Ureter (tissue), 1 donor: ENCODE measurements at regions not wholly inside any gene's neighbourhood (a gene's known extent, or its start where the extent isn't known, plus 50 kb on each side); places are given as distances from the start of the nearest gene placed in this dataset.
"Not testable (repeated sequence)": the region's sequence is repeated elsewhere in the genome, so short reads cannot be mapped to it uniquely, and the experiment has no call there.

Experiments used
- DNase-seq: peaks from one replicate; pipeline ENCODE4 v3.0.0-alpha.2; 2020; ENCODE audit warnings: low spot score
- donor health status: DM: yes; HTN: yes; CAD: no.

DNA sequence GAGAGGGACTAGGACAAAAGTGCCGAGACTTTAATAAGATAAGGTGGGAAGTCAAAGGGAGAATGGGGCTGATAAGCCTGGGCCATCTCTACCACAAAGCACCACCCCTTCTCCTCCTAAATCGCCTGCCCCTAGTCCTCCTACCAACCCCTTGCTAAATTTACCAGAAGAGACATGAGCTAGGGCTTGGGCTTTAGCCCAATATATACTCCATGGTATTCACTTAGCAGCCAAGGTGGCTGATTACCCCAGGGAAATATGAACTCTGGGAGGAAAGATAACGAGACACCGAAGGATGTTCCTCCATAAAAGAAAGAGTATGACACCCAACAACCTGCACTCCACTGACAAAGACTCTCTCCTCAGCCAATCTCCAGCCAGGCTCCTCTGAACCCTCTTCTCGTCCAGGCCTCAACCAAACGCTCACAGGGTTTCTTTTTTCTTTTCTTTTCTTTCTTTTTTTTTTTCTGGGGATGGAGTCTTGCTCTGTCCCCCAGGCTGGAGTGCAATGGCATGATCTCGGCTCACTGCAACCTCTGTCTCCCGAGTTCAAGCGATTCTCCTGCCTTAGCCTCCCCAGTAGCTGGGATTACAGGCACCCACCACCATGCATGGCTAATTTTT is 610.2 kb downstream of the UQCRFS1 start:
- DNase-seq = no peak

DNA sequence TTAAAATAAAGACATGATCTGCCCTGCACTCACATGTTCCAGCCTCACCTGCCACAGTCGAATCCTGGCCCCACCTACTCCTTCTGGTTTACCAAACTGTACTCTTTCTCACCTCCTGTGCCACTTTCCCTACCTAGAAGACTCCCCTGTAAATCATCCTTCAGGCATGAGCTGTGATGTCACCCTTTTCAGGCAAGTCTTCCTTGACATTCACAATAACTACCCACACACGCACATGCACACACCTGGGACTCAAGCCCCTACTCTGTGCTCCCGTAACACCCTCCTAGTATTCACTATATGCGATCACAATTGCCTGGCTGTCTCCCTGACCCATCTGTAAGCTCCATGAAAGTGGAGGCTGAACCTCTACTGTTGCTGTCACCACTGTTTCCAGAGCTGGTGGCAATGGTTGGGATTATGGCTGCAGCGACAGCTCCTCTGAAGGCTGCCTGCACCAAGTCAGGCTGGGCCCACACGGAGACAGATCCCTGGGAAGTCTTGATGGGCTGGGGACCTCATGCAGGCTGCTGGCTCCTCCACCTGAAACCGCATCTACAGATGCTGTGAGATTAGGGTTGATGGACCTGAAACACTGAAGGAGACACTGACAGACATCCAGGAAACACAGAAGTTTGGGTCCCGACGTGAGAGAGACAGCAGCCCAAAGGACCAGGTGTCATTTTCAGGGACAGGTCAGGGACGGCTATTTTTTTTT is 611.1 kb downstream of the UQCRFS1 start:
- no peak for DNase-seq

DNA sequence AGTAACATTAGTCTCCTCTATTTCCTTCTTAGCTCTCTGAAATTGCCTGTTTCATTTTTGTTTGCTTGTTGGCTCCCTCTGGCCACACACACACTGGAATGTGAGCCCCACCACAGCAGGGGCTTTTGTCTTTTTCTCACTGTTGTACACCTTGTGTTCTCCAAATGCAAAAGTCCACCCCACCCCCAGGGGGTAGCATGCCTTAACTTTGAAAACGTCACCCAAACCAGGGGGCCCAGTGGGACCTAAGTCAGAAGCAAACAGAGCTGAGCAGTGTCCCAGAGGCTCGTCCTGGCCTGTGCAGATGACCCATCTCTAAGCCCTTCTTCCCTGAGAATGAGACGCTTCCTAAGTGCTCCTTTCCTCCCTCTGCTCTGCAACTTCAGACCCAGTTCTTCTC is 614.1 kb downstream of the UQCRFS1 start:
- DNase-seq = no peak

DNA sequence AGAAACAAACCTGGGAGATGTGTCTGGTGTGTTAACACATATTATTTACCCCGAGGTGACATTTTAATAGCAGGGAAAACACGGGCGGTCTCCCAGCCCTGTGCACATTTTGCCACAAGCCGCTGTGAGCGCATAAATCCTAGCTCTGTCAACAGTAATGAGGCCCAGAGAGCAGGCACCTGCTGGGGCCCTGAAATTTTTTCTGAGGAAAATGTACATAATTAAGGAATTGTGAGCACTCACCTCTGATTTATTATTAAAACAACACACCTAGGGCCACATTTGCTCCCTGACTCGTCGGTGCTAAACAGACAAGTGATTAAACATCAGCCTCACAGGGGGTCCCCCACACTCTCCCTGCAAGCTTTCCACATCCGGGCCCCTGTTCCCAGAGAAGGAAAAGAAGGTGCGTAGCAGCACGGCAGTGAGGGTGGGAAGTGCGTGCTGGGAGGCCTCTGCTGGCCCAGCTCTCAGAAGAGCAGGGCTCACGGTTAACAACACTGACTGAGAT is 616.3 kb downstream of the UQCRFS1 start:
- DNase-seq = no peak

DNA sequence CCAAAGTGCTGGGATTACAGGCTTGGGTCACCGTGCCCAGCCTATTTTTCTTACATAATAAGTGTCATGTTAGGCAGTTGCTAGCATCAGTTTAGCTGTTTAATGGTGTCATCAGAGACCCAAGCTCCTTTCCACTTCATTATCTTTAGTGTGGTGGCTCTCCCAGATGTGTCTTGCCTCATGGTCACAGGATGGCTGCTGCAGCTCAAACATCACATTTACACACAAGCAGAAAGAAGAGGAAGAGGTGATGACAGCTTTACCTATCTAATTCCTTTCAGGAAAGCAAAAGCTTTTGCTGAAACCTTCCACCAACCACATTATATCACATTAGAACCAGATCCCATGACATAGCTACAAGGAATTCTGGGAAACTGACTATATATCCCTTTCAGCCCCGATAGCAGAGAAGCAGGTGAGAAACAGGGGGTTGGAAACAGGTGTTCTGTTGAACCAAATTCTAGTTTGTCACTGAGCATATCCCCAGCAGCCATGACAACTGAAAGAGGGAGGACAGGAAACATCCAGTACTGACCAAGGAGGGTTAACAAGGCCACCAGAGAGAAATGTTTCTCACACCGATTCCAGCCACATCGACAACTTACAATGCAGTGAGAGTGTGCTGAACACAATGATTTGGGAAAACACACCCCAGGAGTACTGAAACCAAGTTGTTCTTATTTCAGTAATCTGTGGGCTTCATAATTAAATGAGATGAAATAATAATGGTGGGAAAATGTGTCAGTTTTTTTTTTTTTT is 617.0 kb downstream of the UQCRFS1 start:
- DNase-seq = no peak

DNA sequence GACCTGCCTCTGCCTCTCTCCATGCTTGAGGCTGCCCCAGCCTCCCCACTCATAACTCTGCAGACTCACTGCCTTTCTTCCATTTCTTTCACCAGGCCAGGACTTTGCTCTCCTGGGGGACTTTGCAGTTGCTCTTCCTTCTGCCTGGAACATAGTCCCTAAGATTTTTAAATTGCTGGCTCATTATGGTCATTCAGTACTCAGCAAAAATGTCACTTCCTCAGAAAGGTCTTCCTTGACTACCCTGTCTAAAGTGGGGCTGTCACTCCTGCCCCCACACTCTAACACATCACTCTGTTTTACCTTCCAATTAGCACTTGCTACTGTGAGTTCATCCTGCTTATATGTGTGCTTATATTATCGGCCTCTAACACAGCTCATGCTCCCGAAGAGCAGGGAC is 618.2 kb downstream of the UQCRFS1 start:
- DNase-seq = no peak

DNA sequence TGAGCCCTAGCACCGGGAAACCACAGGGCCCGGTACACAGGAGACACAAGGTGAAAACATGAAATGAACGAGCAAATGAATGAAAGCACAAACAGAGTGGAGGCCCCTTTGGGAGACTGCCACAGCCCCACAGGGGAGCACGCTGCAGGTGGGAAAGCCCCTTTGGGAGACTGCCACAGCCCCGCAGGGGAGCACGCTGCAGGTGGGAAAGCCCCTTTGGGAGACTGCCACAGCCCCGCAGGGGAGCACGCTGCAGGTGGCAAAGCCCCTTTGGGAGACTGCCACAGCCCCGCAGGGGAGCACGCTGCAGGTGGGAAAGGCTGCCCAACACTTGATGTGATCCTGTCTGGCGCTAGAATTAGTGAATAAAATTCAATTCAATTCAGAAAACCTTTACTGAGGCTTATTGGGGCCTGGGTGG is 623.0 kb downstream of the UQCRFS1 start:
- DNase-seq = not testable (repeated sequence)

DNA sequence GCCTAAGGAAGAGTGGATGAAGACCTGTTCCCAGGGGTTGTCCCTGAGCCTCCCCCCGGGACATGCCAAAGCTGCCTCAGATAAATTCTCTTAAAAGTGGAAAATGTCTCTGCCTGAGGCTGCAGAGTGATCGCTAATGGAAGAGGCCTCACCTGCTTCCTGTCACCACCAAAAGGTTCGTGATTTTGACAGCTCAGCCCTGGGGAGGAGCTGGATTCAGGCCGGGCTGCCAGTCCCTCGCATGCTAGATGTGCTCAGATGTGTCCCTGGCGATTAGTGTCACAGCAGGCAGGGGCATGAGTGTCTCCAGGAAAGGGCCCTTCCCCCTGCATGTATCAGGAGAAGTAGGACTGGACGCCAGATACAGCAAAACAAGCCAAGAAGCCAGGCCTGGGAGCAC is 626.5 kb downstream of the UQCRFS1 start:
- DNase-seq = no peak

DNA sequence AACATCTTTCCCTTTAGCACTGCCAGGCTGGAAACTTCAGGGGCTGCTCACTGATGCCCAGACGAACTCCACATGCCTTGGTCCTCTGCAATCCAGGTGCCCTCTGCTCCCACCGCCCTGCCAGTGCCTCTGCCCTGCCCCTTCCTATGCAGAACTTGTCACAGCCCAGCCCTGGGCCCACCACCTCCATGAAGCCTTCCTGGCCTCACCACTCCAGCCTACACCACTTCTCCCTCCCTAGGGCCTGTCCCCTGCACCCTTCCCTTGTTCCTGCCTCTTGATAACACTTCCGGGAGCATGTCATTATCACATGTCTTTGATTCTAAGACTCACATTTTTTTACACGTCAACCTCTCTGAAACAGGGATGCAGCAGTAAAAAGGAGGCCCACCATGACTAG is 627.2 kb downstream of the UQCRFS1 start:
- DNase-seq = no peak

DNA sequence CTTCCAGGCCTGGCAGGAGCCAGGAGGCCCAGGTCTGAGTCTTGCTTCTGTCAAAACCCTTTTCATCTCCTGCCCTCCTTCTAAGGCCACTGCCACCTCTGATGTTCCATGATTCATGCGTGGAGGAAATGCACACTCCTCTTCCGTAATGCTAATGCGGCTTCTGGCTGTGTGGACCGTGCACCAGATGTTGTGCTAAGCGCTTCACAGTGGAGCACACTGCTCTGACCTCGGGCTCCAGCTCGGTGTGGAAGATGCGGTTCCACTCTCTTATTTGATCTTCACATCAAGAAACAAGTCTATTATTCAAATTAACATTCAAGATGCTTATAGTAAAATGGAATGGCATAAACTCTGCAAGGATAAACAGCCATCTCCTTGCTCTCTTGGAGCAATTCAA is 629.2 kb downstream of the UQCRFS1 start:
- DNase-seq = no peak

DNA sequence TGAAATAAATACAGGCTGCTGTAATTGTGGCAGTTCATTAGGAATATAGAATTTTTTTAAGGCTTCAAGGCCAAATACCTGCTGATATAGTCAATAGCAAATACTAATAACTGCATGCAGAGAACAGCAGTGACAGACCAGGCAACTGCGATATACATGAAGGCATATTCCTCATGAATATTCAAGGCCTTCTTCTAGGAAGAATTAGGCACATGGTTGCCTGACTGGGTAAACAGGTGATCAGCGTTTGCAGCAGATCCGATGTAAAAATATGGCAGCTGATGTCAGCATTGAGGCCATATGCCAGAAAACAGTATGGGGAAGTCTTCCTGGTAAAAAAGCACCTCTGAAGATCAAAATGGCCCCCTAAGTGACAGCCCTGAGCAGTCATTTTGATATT is 629.7 kb downstream of the UQCRFS1 start:
- DNase-seq = no peak

DNA sequence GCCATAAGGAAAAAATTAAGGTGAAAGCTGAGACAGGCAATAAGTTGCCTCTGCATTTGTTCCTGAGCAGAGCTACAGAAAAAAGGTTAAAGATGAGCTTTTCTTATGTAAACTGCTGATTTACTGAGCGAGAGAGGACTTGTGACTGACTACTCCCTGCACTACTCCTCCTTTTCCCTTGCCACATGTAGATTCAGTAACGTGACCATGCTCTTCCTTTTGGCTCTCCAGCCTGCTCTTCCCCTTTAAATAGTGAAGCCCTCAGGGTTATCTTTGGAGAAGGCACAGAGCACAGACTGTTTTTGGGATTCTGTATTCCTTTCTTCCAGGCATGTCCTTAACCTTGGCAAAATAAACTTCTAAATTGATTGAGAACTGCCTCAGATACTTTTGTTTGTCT is 630.2 kb downstream of the UQCRFS1 start:
- no peak for DNase-seq

DNA sequence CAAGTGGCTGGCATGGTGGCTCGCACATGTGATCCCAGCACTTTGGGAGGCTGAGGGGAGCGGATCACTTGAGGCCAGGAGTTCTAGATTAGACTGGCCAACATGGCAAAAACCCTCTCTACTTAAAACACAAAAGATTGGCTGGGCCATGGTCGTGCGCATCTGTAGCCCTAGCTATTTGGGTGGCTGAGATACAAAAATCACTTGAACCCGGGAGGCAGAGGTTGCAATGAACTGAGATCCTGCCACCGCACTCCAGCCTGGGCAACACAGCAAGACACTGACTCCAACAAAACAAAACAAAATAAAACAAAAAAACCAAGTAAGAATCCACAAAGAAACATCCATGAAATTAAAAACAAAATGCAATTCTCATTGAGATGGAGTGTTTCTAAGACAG is 630.6 kb downstream of the UQCRFS1 start:
- no peak for DNase-seq

DNA sequence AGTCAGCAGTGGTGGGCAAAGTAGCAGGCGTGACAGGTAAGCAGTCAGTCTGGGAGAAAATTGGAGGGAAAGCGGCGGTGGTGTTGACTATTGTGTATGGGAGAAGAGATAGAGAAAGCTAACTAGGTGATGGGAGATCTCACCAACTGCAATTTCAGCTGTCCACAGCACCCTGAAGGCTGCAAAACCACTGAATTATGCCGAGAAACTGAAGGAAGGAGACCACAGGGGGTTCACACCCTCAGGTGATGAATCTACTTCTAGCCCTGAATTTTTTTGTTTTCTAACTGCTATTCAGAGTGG is 631.5 kb downstream of the UQCRFS1 start:
- DNase-seq = no peak

DNA sequence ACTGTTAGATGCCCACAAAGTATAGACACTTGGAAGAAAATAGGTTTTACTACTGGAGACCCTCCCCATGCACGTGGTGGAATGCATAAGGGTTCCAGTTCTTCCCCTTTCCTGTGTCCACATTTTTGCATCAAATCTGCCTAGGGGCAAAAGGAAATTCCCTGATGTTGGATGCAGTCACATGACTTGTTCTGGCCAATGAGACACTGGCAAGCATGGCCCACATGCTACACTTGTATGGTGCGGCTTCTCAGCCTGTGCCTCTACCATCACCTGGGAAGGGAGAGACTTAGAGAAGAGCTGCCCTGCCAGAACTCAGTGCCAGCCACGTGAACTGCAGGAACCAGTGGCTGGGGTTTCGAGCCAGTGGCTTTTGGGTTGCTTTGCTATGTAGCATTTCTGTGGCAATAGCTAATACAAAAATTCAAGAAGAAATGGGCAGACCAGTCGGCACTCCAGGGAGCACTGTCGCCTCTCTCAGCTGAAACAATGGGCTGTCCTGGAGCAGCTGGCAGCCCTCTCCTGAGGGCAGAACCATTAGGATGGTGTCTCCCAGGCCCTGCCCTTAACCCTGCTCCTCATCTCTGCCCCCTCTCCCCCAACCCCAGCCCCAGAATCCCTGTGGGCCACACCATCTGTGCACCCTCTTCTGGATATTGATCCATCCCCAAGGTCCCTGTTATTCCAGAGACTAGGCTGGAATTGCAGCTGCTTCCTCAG is 634.0 kb downstream of the UQCRFS1 start:
- no peak for DNase-seq

DNA sequence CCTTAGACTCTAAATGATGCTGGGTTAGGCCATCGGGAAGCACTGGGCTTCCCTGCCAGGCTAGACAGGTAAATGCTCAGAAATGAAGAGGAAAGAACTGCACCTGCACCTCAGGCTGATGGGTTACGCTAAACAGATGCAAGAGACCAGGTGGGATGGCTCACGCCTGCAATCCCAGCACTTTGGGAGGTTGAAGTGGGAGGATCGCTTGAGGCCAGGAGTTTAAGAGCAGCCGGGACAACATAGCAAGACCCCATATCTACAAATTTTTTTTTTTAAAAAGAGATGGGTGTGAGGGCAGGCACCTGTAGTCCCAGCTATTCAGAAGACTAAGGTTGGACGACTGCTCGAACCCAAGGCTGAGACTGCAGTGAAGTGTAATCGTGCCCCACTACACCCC is 634.7 kb downstream of the UQCRFS1 start:
- no peak for DNase-seq

DNA sequence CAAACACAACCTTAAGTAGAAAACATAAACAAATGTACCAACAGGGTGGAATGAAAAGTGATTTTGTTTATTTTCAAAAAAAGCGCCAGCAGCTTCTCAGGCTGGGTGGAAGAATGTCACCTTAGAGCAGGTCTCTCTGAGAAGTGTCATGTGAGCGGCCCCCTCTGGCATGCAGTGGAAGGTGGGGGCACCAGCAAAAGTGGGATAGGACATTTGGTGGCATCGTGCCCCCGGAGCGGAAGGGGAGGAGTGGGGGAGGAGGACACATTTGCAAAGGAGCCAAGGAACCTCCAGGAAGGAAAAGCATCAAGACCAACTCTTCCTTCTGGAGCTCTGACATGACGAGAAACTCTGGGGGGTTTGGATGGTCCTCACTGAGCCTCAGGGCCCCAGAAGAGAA is 635.3 kb downstream of the UQCRFS1 start:
- no peak for DNase-seq

DNA sequence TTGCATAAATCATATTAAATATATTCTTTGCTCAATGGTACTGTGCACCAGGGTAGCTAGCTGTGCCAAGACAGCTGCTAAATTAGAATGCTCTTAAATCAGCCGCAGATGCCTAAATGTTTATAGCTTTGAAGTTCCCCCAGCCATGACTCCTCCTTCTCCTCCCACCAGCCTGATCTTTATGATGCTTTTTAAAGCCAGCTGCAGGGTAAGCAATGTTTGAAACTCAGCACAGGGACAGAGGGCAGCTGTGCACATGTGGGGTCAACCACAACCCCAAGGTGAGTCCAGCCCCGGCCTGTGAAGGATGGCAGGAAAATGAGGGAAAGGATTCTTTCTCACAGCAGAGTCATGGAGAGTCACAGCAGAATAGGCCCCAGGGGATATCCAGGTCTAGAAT is 635.7 kb downstream of the UQCRFS1 start:
- DNase-seq = no peak

DNA sequence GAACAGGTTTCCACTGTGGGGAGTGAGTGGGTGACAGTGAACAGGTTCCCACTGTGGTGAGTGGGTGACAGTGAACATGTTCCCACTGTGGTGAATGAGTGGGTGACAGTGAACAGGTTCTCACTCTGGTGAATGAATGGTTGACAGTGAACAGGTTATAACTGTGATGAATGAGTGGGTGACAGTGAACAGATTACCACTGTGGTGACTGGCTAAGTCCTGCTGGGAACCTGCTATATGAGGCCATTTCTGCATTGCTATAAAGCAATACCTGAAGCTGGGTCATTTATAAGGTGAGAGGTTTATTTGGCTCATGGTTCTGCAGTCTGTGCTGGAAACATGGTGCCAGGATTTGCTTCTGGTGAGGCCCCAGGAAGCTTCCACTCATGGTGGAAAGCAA is 637.1 kb downstream of the UQCRFS1 start:
- DNase-seq = no peak

DNA sequence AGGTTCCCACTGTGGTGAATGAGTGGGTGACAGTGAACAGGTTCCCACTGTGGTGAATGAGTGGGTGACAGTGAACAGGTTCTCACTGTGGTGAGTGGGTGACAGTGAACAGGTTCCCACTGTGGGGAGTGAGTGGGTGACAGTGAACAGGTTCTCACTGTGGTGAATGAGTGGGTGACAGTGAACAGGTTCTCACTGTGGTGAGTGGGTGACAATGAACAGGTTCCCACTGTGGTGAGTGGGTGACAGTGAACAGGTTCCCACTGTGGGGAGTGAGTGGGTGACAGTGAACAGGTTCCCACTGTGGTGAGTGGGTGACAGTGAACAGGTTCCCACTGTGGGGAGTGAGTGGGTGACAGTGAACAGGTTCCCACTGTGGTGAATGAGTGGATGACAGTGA is 637.6 kb downstream of the UQCRFS1 start:
- DNase-seq = not testable (repeated sequence)

DNA sequence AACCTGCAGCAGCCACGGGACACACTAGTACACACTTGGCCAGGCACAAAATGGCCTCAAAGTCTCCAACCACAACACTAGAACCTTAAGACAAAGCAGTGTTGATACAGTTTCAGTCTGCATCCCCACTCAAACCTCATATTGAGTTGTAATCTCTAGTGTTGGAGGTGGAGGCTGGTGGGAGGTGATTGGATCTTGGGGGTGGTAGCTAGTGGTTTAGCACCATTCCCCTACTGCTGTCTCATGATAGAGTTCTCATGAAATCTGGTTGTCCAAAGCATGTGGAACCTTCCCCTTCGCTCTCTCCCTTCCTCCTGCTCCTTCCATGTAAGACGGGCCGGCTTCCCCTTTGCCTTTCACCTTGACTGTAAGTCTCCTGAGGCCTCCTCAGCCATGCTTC is 638.7 kb downstream of the UQCRFS1 start:
- DNase-seq = no peak
